GM19452 (cell line): ENCODE measurements at regions not wholly inside any gene's neighbourhood (a gene's known extent, or its start where the extent isn't known, plus 50 kb on each side); places are given as distances from the start of the nearest gene placed in this dataset.

Experiments used
- ATAC-seq: cut with Tn5 transposase; IDR thresholded peaks from one replicate; pipeline ENCODE4 v1.9.1; 2021; ENCODE audit not compliant: unreplicated experiment

- no peak for ATAC-seq
These were observed 179.4 kb downstream of the RHOU start for GRCh38 chr1:228914700-228915099.

- ATAC-seq, result no peak
These were observed 182.1 kb downstream of the RHOU start for GRCh38 chr1:228917342-228917741.

- no peak for ATAC-seq
These were observed 182.5 kb downstream of the RHOU start for GRCh38 chr1:228917755-228918154.

GRCh38 chr1:228918335-228918734 lies 183.1 kb downstream of the RHOU start:
- no peak for ATAC-seq

GRCh38 chr1:228919914-228920313 lies 184.6 kb downstream of the RHOU start:
- no peak for ATAC-seq

- no peak for ATAC-seq
These were observed 185.6 kb downstream of the RHOU start for GRCh38 chr1:228920831-228921230.

GRCh38 chr1:228921481-228921880 lies 186.2 kb downstream of the RHOU start:
- no peak for ATAC-seq

- no peak for ATAC-seq
These were observed 187.6 kb downstream of the RHOU start for GRCh38 chr1:228922722-228923376.

GRCh38 chr1:228923973-228924686 lies 188.9 kb downstream of the RHOU start:
- no peak for ATAC-seq

GRCh38 chr1:228925691-228926090 lies 190.4 kb downstream of the RHOU start:
- ATAC-seq, result no peak

GRCh38 chr1:228927421-228927820 lies 192.1 kb downstream of the RHOU start:
- ATAC-seq, result no peak

GRCh38 chr1:228927946-228928898 lies 192.9 kb downstream of the RHOU start:
- no peak for ATAC-seq

- no peak for ATAC-seq
These were observed 194.3 kb downstream of the RHOU start for GRCh38 chr1:228929476-228930027.

- ATAC-seq, result no peak
These were observed 195.2 kb downstream of the RHOU start for GRCh38 chr1:228930479-228930957.

GRCh38 chr1:228933753-228934152 lies 198.5 kb downstream of the RHOU start:
- ATAC-seq, result no peak

GRCh38 chr1:228935198-228935663 lies 200.0 kb downstream of the RHOU start:
- ATAC-seq, result no peak

- ATAC-seq, result no peak
These were observed 200.8 kb downstream of the RHOU start for GRCh38 chr1:228935855-228936727.

GRCh38 chr1:228936881-228937280 lies 201.6 kb downstream of the RHOU start:
- no peak for ATAC-seq

GRCh38 chr1:228937351-228937750 lies 202.1 kb downstream of the RHOU start:
- no peak for ATAC-seq
